HCT116 (cell line): ENCODE measurements at regions not wholly inside any gene's neighbourhood (a gene's known extent, or its start where the extent isn't known, plus 50 kb on each side); places are given as distances from the start of the nearest gene placed in this dataset.

ENCODE experiments used
- ATAC-seq: fragments of 200-7000 bp; cut with Tn5 transposase; 2 replicates; pipeline ENCODE4 v1.9.1; 2020; ENCODE audit warnings: mild to moderate bottlenecking, moderate library complexity
- BruUV-seq: library from RNA; stranded (reverse); fragments of 400-500 nt; replicated peaks from 2 replicates; lab custom pipeline; 2021; lab: Mats Ljungman, UMichigan
- CTCF ChIA-PET: fragments of 300-600 bp; sonication (Branson Sonifier 250); formaldehyde crosslinking; loops from one replicate; lab custom pipeline; 2021; ENCODE audit warnings: antibody characterized with exemption; lab: Charles Lee
- POLR2A ChIA-PET: fragments of 300-600, 350-600 bp; sonication (Branson Sonifier 250); formaldehyde crosslinking; loops from one replicate; lab custom pipeline; 2021; ENCODE audit warnings: antibody characterized with exemption; lab: Charles Lee
- RAD21 ChIA-PET, 2 experiments: fragments of 300-600 bp; sonication (Branson Sonifier 250); formaldehyde crosslinking; loops; one replicate each; lab custom pipeline; 2023; ENCODE audit warnings: low total read pairs in 2 of 2; ENCODE audit not compliant: uncharacterized antibody in 2 of 2, unreplicated experiment in 2 of 2, low non-redundant PET in 1 of 2; lab: Charles Lee
- DNase-seq: peaks from one replicate; pipeline ENCODE4 v3.0.0-alpha.2; 2010; ENCODE audit warnings: low read depth, low spot score
- H2AFZ ChIP-seq: fragments of 200-600 bp; shearing (Covaris generic), sonication (generic); 2 replicates; pipeline ENCODE4 v1.6.1; 2017; ENCODE audit warnings: low read depth, mixed run types, mixed read lengths, antibody characterized with exemption, low read length; ENCODE audit not compliant: poor library complexity, severe bottlenecking
- H3K27ac ChIP-seq: 2 replicates; pipeline ENCODE4 v1.5.1; 2012; ENCODE audit warnings: low read depth, low read length
- H3K27me3 ChIP-seq: fragments of 200-600 bp; sonication (generic); 2 replicates; pipeline ENCODE4 v1.6.1; 2016; ENCODE audit warnings: mixed run types, low read length, mixed read lengths; ENCODE audit not compliant: insufficient read depth
- H3K36me3 ChIP-seq, 2 experiments: fragments of 200-500 bp in 1 of 2; fragments of 200-600 bp in 1 of 2; sonication (Bioruptor generic) in 1 of 2; sonication (generic) in 1 of 2; 2 replicates each; pipeline versions ENCODE4 v1.5.1 to v1.6.1; 2014 to 2016; ENCODE audit warnings: low read length in 2 of 2, inconsistent platforms in 1 of 2, mixed read lengths in 1 of 2, mixed run types in 1 of 2; ENCODE audit not compliant: insufficient read depth in 2 of 2, control insufficient read depth in 1 of 2
- H3K4me1 ChIP-seq, 2 experiments: fragments of 200-600 bp in 1 of 2; sonication (generic) in 1 of 2; 2 replicates each; pipeline versions ENCODE4 v1.5.1 to v1.6.1; 2012 to 2017; ENCODE audit warnings: low read length in 2 of 2, inconsistent platforms in 1 of 2, mild to moderate bottlenecking in 1 of 2, mixed read lengths in 1 of 2, mixed run types in 1 of 2, moderate library complexity in 1 of 2; ENCODE audit not compliant: insufficient read depth in 2 of 2, control insufficient read depth in 1 of 2
- H3K4me2 ChIP-seq: fragments of 200-600 bp; sonication (generic); 2 replicates; pipeline ENCODE4 v1.6.1; 2017; ENCODE audit warnings: mixed run types, low read length, mixed read lengths
- H3K4me3 ChIP-seq, 2 experiments: fragments of 200-600 bp in 1 of 2; sonication (generic) in 1 of 2; replicated peaks in 1 of 2; 2 replicates each; pipeline ENCODE4 v1.5.1; 2011 to 2016; ENCODE audit warnings: low read length in 2 of 2, control low read depth in 1 of 2, low read depth in 1 of 2, mild to moderate bottlenecking in 1 of 2, mixed read lengths in 1 of 2, mixed run types in 1 of 2
- H3K79me2 ChIP-seq: fragments of 200-600 bp; sonication (generic); 2 replicates; pipeline ENCODE4 v1.6.1; 2017; ENCODE audit warnings: mild to moderate bottlenecking, mixed run types, low read length, moderate library complexity, mixed read lengths; ENCODE audit not compliant: insufficient read depth
- H3K9ac ChIP-seq: fragments of 200-600 bp; sonication (generic); 2 replicates; pipeline ENCODE4 v1.6.1; 2016; ENCODE audit warnings: low read length, mixed read lengths
- H3K9me2 ChIP-seq: fragments of 200-600 bp; sonication (generic), shearing (Covaris generic); 2 replicates; pipeline ENCODE4 v1.6.1; 2017; ENCODE audit warnings: mixed run types, mild to moderate bottlenecking, moderate library complexity; ENCODE audit not compliant: insufficient read depth
- H3K9me3 ChIP-seq, 2 experiments: fragments of 200-500 bp in 1 of 2; fragments of 200-600 bp in 1 of 2; sonication (Bioruptor generic) in 1 of 2; sonication (generic) in 1 of 2; 2 replicates each; pipeline ENCODE4 v1.6.1; 2014 to 2017; ENCODE audit warnings: low read length in 2 of 2, mixed read lengths in 2 of 2, inconsistent platforms in 1 of 2, low read depth in 1 of 2, mild to moderate bottlenecking in 1 of 2, mixed run types in 1 of 2, moderate library complexity in 1 of 2; ENCODE audit not compliant: control insufficient read depth in 1 of 2, insufficient read depth in 1 of 2
- H4K20me1 ChIP-seq: fragments of 200-600 bp; sonication (generic), shearing (Covaris generic); 2 replicates; pipeline ENCODE4 v1.6.1; 2017; ENCODE audit warnings: mixed run types, mild to moderate bottlenecking, moderate library complexity; ENCODE audit not compliant: insufficient read depth
- ELF1 ChIP-seq: IDR thresholded peaks from 2 replicates; pipeline ENCODE4 v1.6.1; 2012; ENCODE audit warnings: low read depth, borderline replicate concordance
- SP1 ChIP-seq: IDR thresholded peaks from 2 replicates; pipeline ENCODE4 v1.6.1; 2012; ENCODE audit warnings: low read depth
- TCF7L2 ChIP-seq: IDR thresholded peaks from 2 replicates; pipeline ENCODE4 v1.7.0; 2011; ENCODE audit warnings: borderline replicate concordance, inconsistent platforms; ENCODE audit not compliant: insufficient read depth, insufficient read length; ENCODE audit errors: extremely low read depth
- YY1 ChIP-seq: IDR thresholded peaks from 2 replicates; pipeline ENCODE4 v1.6.1; 2011; ENCODE audit warnings: low read length, low read depth, moderate library complexity, mild to moderate bottlenecking; ENCODE audit not compliant: insufficient replicate concordance; ENCODE audit errors: extremely low read depth
- ZFX ChIP-seq: fragments of 450-650 bp; IDR thresholded peaks from 2 replicates; pipeline ENCODE4 v1.6.1; 2017
- ZNF274 ChIP-seq: fragments of 200-500 bp; sonication (Bioruptor generic); IDR thresholded peaks from 2 replicates; pipeline ENCODE4 v1.6.1; 2014; ENCODE audit warnings: mild to moderate bottlenecking, low read depth, low read length, inconsistent platforms
- intact Hi-C: fragments of 100-400 bp; cut with micrococcal nuclease; formaldehyde crosslinking; loops from 2 replicates; pipeline ENCODE4 v1.10.0; 2022
- TF ChIP-seq, protein P1 (sequence below): IDR thresholded peaks from 2 replicates; pipeline ENCODE4 v1.6.1; 2012; ENCODE audit warnings: low read depth

- no peak for TF ChIP-seq ZNF274
These were observed 196.0 kb upstream of the TPRG1 start (continued) for GRCh38 chr3:188975600-188976314.

DNA sequence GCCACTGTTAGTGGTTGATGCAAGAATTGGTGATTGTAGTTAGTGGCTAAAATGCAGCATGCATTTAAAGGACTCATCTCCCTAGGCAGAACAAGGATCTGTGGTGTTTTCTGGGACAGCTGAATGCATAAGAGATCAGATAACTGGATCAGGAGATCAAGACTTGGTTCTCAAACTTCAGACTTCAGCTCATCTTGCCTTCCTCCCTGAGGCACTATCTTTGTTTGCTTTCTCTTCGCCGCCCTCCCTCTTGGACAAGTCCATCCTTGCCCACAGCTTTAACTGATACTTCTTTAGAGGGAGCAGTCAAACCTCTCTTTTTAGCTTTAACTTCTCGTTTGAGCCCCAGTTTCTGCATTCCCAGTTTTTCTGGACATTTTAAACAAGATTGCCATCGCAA, 195.4 kb upstream of the TPRG1 start:
- Histone ChIP-seq H3K27me3 (no peaks in the 10 kb centered on the region; the same call in 1 of the 2 replicates), H3K36me3 (no peaks in the 10 kb centered on the region), H3K4me2 (no peak overlapping the region), H3K9ac (no peak overlapping the region), H3K4me1 (peaks cover 4% of the 10 kb centered on the region in 2 experiments; a peak in 3 of 4 replicates), H3K79me2 (no peaks in the 10 kb centered on the region), H3K9me2 (no peaks in the 10 kb centered on the region), H4K20me1 (no peaks in the 10 kb centered on the region), H3K27ac (no peak overlapping the region), H3K4me3 (no peak overlapping the region), H2AFZ (no peak overlapping the region), H3K9me3 (no peaks in the 10 kb centered on the region)
- DNase-seq: no peak
- POLR2A ChIA-PET: no interaction called here
- no peak for ATAC-seq
- intact Hi-C loops: no loop called here
- RAD21 ChIA-PET: no interaction called here
- no TSS peak for BruUV-seq
- CTCF ChIA-PET: no interaction called here
- TF ChIP-seq YY1: no peak
- TF ChIP-seq, protein P1, sequence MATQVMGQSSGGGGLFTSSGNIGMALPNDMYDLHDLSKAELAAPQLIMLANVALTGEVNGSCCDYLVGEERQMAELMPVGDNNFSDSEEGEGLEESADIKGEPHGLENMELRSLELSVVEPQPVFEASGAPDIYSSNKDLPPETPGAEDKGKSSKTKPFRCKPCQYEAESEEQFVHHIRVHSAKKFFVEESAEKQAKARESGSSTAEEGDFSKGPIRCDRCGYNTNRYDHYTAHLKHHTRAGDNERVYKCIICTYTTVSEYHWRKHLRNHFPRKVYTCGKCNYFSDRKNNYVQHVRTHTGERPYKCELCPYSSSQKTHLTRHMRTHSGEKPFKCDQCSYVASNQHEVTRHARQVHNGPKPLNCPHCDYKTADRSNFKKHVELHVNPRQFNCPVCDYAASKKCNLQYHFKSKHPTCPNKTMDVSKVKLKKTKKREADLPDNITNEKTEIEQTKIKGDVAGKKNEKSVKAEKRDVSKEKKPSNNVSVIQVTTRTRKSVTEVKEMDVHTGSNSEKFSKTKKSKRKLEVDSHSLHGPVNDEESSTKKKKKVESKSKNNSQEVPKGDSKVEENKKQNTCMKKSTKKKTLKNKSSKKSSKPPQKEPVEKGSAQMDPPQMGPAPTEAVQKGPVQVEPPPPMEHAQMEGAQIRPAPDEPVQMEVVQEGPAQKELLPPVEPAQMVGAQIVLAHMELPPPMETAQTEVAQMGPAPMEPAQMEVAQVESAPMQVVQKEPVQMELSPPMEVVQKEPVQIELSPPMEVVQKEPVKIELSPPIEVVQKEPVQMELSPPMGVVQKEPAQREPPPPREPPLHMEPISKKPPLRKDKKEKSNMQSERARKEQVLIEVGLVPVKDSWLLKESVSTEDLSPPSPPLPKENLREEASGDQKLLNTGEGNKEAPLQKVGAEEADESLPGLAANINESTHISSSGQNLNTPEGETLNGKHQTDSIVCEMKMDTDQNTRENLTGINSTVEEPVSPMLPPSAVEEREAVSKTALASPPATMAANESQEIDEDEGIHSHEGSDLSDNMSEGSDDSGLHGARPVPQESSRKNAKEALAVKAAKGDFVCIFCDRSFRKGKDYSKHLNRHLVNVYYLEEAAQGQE: no peak
- TF ChIP-seq TCF7L2: no peak
- TF ChIP-seq ZFX: no peak
- TF ChIP-seq ELF1: no peak
- TF ChIP-seq SP1: no peak
